Endodermal cell (in vitro differentiated cells): ENCODE measurements at regions not wholly inside any gene's neighbourhood (a gene's known extent, or its start where the extent isn't known, plus 50 kb on each side); places are given as distances from the start of the nearest gene placed in this dataset.

Experiments used
- DNase-seq: peaks from one replicate; pipeline ENCODE4 v3.0.0-alpha.2; 2017
- H3K27ac ChIP-seq: 2 replicates; pipeline ENCODE4 v1.5.1; 2013; ENCODE audit warnings: mild to moderate bottlenecking, low read depth, low read length, moderate library complexity
- H3K27me3 ChIP-seq: 2 replicates; pipeline ENCODE4 v1.6.1; 2013; ENCODE audit warnings: mild to moderate bottlenecking, low read length, moderate library complexity; ENCODE audit not compliant: insufficient read depth, control insufficient read depth, poor library complexity, severe bottlenecking
- H3K36me3 ChIP-seq: 2 replicates; pipeline ENCODE4 v1.7.0; 2013; ENCODE audit warnings: mild to moderate bottlenecking, low read length, moderate library complexity; ENCODE audit not compliant: control insufficient read depth, insufficient read depth
- H3K4me1 ChIP-seq: one replicate; pipeline ENCODE4 v1.7.0; 2013; ENCODE audit warnings: low read length; ENCODE audit not compliant: control insufficient read depth, insufficient read depth
- H3K4me3 ChIP-seq: 2 replicates; pipeline ENCODE4 v1.5.1; 2013; ENCODE audit warnings: mild to moderate bottlenecking, low read length, moderate library complexity
- H3K9ac ChIP-seq: 2 replicates; pipeline ENCODE4 v1.6.1; 2013; ENCODE audit warnings: mild to moderate bottlenecking, low read length, moderate library complexity; ENCODE audit not compliant: poor library complexity, severe bottlenecking; ENCODE audit errors: extremely low read depth
- H3K9me3 ChIP-seq: 2 replicates; pipeline ENCODE4 v1.6.1; 2013; ENCODE audit warnings: mild to moderate bottlenecking, low read length, moderate library complexity; ENCODE audit not compliant: control insufficient read depth
- H3K27ac Mint-ChIP-seq: 2 replicates; pipeline ENCODE4 v1.8.0; 2020; ENCODE audit warnings: mixed read lengths
- H3K27me3 Mint-ChIP-seq: 2 replicates; pipeline ENCODE4 v1.8.0; 2021; ENCODE audit warnings: mild to moderate bottlenecking, mixed read lengths; ENCODE audit not compliant: insufficient read depth
- H3K36me3 Mint-ChIP-seq: 2 replicates; pipeline ENCODE4 v1.8.0; 2020; ENCODE audit warnings: low read depth, mixed read lengths
- H3K4me1 Mint-ChIP-seq: 2 replicates; pipeline ENCODE4 v1.8.0; 2020; ENCODE audit warnings: mixed read lengths
- H3K4me3 Mint-ChIP-seq: 2 replicates; pipeline ENCODE4 v1.8.0; 2020; ENCODE audit warnings: mild to moderate bottlenecking, moderate library complexity, mixed read lengths
- H3K9me3 Mint-ChIP-seq: 2 replicates; pipeline ENCODE4 v1.8.0; 2020; ENCODE audit warnings: mild to moderate bottlenecking, mixed read lengths
- CTCF ChIP-seq: fragments of 200-600 bp; sonication (generic); conservative IDR thresholded peaks from 2 replicates; pipeline ENCODE4 v1.5.0; 2021; ENCODE audit warnings: antibody characterized with exemption, mild to moderate bottlenecking
- WGBS, 2 experiments: methylation state at CpG; one replicate each; pipeline versions ENCODE4 v1.1.5 to v1.1.7; 2013; ENCODE audit warnings: missing lambda C conversion rate in 2 of 2, mixed read lengths in 1 of 2; ENCODE audit not compliant: insufficient coverage in 1 of 2, insufficient read length in 1 of 2; 5-methylcytosine and 5-hydroxymethylcytosine counted together

- H3K4me3 ChIP-seq = no peak overlapping the region
- no peak overlapping the region for H3K9ac ChIP-seq
- H3K27me3 ChIP-seq = no peaks in the 10 kb centered on the region
- Mint-ChIP-seq H3K4me3 (no peak overlapping the region), H3K9me3 (peaks cover 12% of the 10 kb centered on the region), H3K4me1 (peaks cover 4% of the 10 kb centered on the region), H3K27me3 (no peaks in the 10 kb centered on the region), H3K27ac (no peak overlapping the region), H3K36me3 (no peaks in the 10 kb centered on the region)
- H3K36me3 ChIP-seq = no peaks in the 10 kb centered on the region
- no peaks in the 10 kb centered on the region for H3K9me3 ChIP-seq
- TF ChIP-seq CTCF = no peak
- no peaks in the 10 kb centered on the region for H3K4me1 ChIP-seq
- H3K27ac ChIP-seq = no peak overlapping the region
- DNase-seq = no peak
- no CpG with 5 or more reads among the region's 1 CpG for WGBS, 2 experiments
Measured at GRCh38 chr3:80970292-80970691, 791.2 kb downstream of the GBE1 start.

- no peak overlapping the region for H3K4me3 Mint-ChIP-seq
Measured at GRCh38 chr3:80929576-80929975, 831.9 kb downstream of the GBE1 start.

DNA sequence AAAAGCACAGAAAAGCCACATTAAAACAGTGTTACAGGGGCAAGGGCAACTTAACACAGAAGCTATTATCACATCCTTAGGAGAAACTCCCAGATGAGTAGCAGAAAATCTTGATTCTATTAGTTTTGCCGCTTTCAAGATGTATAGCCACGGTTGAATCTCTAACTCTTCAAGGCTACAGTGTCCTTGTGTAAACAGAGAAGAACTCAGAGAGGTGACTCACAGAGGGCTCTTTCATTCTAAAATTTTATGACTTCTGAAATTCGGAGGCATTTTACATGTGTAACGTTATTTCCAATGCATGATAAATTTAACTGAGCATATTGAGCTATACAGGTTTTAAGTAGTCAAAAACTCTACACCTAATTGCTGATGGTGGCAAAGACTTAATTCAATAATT is 846.6 kb downstream of the GBE1 start:
- no peak overlapping the region for H3K27ac ChIP-seq
- Mint-ChIP-seq H3K9me3 (no peaks in the 10 kb centered on the region), H3K27me3 (no peaks in the 10 kb centered on the region), H3K36me3 (no peaks in the 10 kb centered on the region), H3K4me1 (no peaks in the 10 kb centered on the region), H3K4me3 (no peak overlapping the region), H3K27ac (no peak overlapping the region)
- DNase-seq = no peak
- H3K4me3 ChIP-seq = no peak overlapping the region
- no peak overlapping the region for H3K9ac ChIP-seq
- H3K36me3 ChIP-seq = no peaks in the 10 kb centered on the region
- WGBS, 2 experiments = 94% methylated on average over 4 of the region's 4 CpGs; no CpG with 5 or more reads in 1 of the 2 experiments
- H3K27me3 ChIP-seq = no peaks in the 10 kb centered on the region
- H3K4me1 ChIP-seq = no peaks in the 10 kb centered on the region
- TF ChIP-seq CTCF = no peak
- H3K9me3 ChIP-seq = no peaks in the 10 kb centered on the region

More at GRCh38 chr3:80929576-80929975, 831.9 kb downstream of the GBE1 start:
- Histone ChIP-seq H3K4me3 (no peak overlapping the region), H3K27ac (no peak overlapping the region), H3K36me3 (no peaks in the 10 kb centered on the region), H3K9me3 (peaks cover 20% of the 10 kb centered on the region), H3K4me1 (no peaks in the 10 kb centered on the region), H3K9ac (no peak overlapping the region), H3K27me3 (no peaks in the 10 kb centered on the region)
- TF ChIP-seq CTCF = no peak
- Mint-ChIP-seq H3K36me3 (no peaks in the 10 kb centered on the region), H3K9me3 (peaks cover 29% of the 10 kb centered on the region), H3K4me1 (no peaks in the 10 kb centered on the region), H3K27ac (no peak overlapping the region), H3K27me3 (no peaks in the 10 kb centered on the region)
- 95 to 100% methylated on average over 1 of the region's 1 CpG for WGBS, 2 experiments
- no peak for DNase-seq
